Uterus (tissue), 3 donors: ENCODE measurements at regions not wholly inside any gene's neighbourhood (a gene's known extent, or its start where the extent isn't known, plus 50 kb on each side); places are given as distances from the start of the nearest gene placed in this dataset.

Experiments used
- DNase-seq, 2 donors: peaks; one replicate each; pipeline ENCODE4 v3.0.0-alpha.2; 2019 to 2020
- H3K27ac ChIP-seq, 2 donors: fragments of 200-600 bp; sonication (generic); 1 replicate in 1 of 2; 2 replicates in 1 of 2; pipeline ENCODE4 v1.5.1; 2016 to 2018
- H3K27me3 ChIP-seq, 2 donors: fragments of 200-600 bp; sonication (generic); one replicate each; pipeline ENCODE4 v1.5.1; 2018 to 2019; ENCODE audit warnings: control low read depth in 1 of 2
- H3K36me3 ChIP-seq, 2 donors: fragments of 200-600 bp; sonication (generic); one replicate each; pipeline ENCODE4 v1.5.1; 2019; ENCODE audit warnings: control low read depth in 1 of 2
- H3K4me1 ChIP-seq, 2 donors: fragments of 200-600 bp; sonication (generic); one replicate each; pipeline ENCODE4 v1.5.1; 2018 to 2019; ENCODE audit warnings: control low read depth in 1 of 2
- H3K4me3 ChIP-seq, 2 donors: fragments of 200-600 bp; sonication (generic); 1 replicate in 1 of 2; 2 replicates in 1 of 2; pipeline ENCODE4 v1.5.1; 2018 to 2019; ENCODE audit warnings: mild to moderate bottlenecking in 1 of 2
- H3K9me3 ChIP-seq, 2 donors: fragments of 200-600 bp; sonication (generic); one replicate each; pipeline ENCODE4 v1.5.1; 2019; ENCODE audit warnings: control low read depth in 1 of 2
- CTCF ChIP-seq, 4 experiments: fragments of 200-600 bp in 2 of 4; fragments of 450-650 bp in 2 of 4; sonication (generic) in 2 of 4; IDR thresholded peaks; one replicate each; pipeline ENCODE4 v1.5.1; 2016 to 2019; ENCODE audit warnings: antibody characterized with exemption in 4 of 4, mild to moderate bottlenecking in 2 of 4, moderate library complexity in 1 of 4
- POLR2A ChIP-seq, 2 donors: fragments of 450-650 bp; IDR thresholded peaks; one replicate each; pipeline ENCODE4 v1.6.1; 2016; ENCODE audit warnings: antibody characterized with exemption in 2 of 2, mild to moderate bottlenecking in 1 of 2, moderate library complexity in 1 of 2
- intact Hi-C: fragments of 100-400 bp; cut with DNase I; formaldehyde crosslinking; loops from one replicate; pipeline ENCODE4 v1.15.1; 2023; ENCODE audit warnings: low total_unique reads
- donor health status: DM: yes; HTN: yes; CAD: no.

GRCh38 chr10:8636371-8636770, 581.9 kb downstream of the GATA3 start:
- Histone ChIP-seq H3K27ac (no peak overlapping the region), H3K27me3 (no peaks in the 10 kb centered on the region), H3K9me3 (no peaks in the 10 kb centered on the region), H3K4me1 (no peaks in the 10 kb centered on the region), H3K36me3 (no peaks in the 10 kb centered on the region), H3K4me3 (no peak overlapping the region)
- no peak for TF ChIP-seq CTCF (IDR thresholded peaks at IDR 0.05)
- TF ChIP-seq POLR2A (IDR thresholded peaks at IDR 0.05), result no peak
- no peak for DNase-seq
- intact Hi-C loops, result no loop called here

- H3K9me3 ChIP-seq, result no peaks in the 10 kb centered on the region
- DNase-seq, result no peak
- no peak overlapping the region for H3K27ac ChIP-seq
- no peaks in the 10 kb centered on the region for H3K36me3 ChIP-seq
- H3K4me3 ChIP-seq, result no peak overlapping the region
- intact Hi-C loops, result no loop called here
- H3K4me1 ChIP-seq, result no peaks in the 10 kb centered on the region
- no peak for TF ChIP-seq CTCF (IDR thresholded peaks at IDR 0.05)
- no peak for TF ChIP-seq POLR2A (IDR thresholded peaks at IDR 0.05)
- no peaks in the 10 kb centered on the region for H3K27me3 ChIP-seq
Measured at GRCh38 chr10:8637640-8638039, 583.2 kb downstream of the GATA3 start.

GRCh38 chr10:8638088-8638672, 583.7 kb downstream of the GATA3 start:
- Histone ChIP-seq H3K36me3 (no peaks in the 10 kb centered on the region), H3K27ac (no peak overlapping the region), H3K4me3 (no peak overlapping the region), H3K4me1 (no peaks in the 10 kb centered on the region), H3K27me3 (no peaks in the 10 kb centered on the region), H3K9me3 (no peaks in the 10 kb centered on the region)
- intact Hi-C loops, result no loop called here
- TF ChIP-seq CTCF (IDR thresholded peaks at IDR 0.05) (no peak), POLR2A (IDR thresholded peaks at IDR 0.05) (no peak)
- DNase-seq, result no peak

- no peaks in the 10 kb centered on the region for H3K36me3 ChIP-seq
- DNase-seq, result no peak
- H3K9me3 ChIP-seq, result no peaks in the 10 kb centered on the region
- H3K4me1 ChIP-seq, result no peaks in the 10 kb centered on the region
- intact Hi-C loops, result no loop called here
- no peak overlapping the region for H3K27ac ChIP-seq
- no peak overlapping the region for H3K4me3 ChIP-seq
- TF ChIP-seq POLR2A (IDR thresholded peaks at IDR 0.05) (no peak), CTCF (IDR thresholded peaks at IDR 0.05) (no peak)
- H3K27me3 ChIP-seq, result no peaks in the 10 kb centered on the region
Measured at GRCh38 chr10:8639486-8640185, 585.1 kb downstream of the GATA3 start.

GRCh38 chr10:8640301-8640700, 585.8 kb downstream of the GATA3 start:
- Histone ChIP-seq H3K36me3 (no peaks in the 10 kb centered on the region), H3K27ac (no peak overlapping the region), H3K27me3 (no peaks in the 10 kb centered on the region), H3K4me3 (no peak overlapping the region), H3K4me1 (no peaks in the 10 kb centered on the region), H3K9me3 (no peaks in the 10 kb centered on the region)
- no peak for DNase-seq
- intact Hi-C loops, result no loop called here
- TF ChIP-seq CTCF (IDR thresholded peaks at IDR 0.05), result no peak
- no peak for TF ChIP-seq POLR2A (IDR thresholded peaks at IDR 0.05)
